ENCODE measurements at regions not wholly inside any gene's neighbourhood (a gene's known extent, or its start where the extent isn't known, plus 50 kb on each side); places are given as distances from the start of the nearest gene placed in this dataset.

DNA sequence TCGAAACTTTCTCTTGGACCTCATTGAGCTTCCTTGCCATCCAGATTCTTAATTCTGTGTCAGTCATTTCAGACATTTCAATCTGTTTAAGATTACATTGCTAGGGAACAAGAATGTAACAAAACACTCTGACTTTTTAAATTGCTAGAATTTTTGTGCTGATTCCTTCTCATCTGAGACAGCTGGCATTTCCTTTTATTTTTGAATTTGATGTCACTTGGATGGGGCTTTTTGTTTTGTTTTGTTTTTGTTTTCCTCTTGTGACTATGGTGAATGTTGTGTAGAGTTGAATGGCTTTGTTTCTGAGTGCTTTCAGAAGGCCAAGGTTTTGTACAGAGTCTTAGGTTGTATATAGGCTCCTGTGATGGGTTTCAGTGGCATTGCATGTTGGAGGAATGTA lies 1129.3 kb downstream of the NAALADL2 start:
- H3K14ac ChIP-seq (ENCODE audit: insufficient read depth, low read length), result no peak overlapping the region
- H3K4me1 ChIP-seq (ENCODE audit: insufficient read depth, low read length), result no peaks in the 10 kb centered on the region
- H3T11ph ChIP-seq (ENCODE audit: low read length), result no peak overlapping the region
- H3K4me1 Mint-ChIP-seq, result peaks cover 33 to 36% of the 10 kb centered on the region in 2 experiments
- no peak overlapping the region for H3K4ac ChIP-seq (ENCODE audit: low read depth, low read length)
- no peak overlapping the region for H4K91ac ChIP-seq (ENCODE audit: insufficient read length, low read depth, low read length)
- no peaks in the 10 kb centered on the region for H3K23me2 ChIP-seq (ENCODE audit: insufficient read length, low read depth, low read length, poor library complexity, severe bottlenecking)
- no CpG with 5 or more reads among the region's 1 CpG for WGBS (ENCODE audit: extremely low coverage, insufficient read length, low lambda C conversion rate)
- no peak overlapping the region for H2BK120ac ChIP-seq (ENCODE audit: low read depth, low read length, poor library complexity, severe bottlenecking)
- H3K23ac ChIP-seq (ENCODE audit: insufficient read length, low read depth, low read length), result no peak overlapping the region
- no peaks in the 10 kb centered on the region for H3K9me3 ChIP-seq (ENCODE audit: control insufficient read depth, low read depth, low read length)
- H3K27me3 ChIP-seq (ENCODE audit: insufficient read depth, low read length), result no peaks in the 10 kb centered on the region
- no peaks in the 10 kb centered on the region for H4K20me1 ChIP-seq (ENCODE audit: control insufficient read depth, insufficient read depth, insufficient read length)
- H3K4me3 Mint-ChIP-seq, result no peak overlapping the region
- H2BK20ac ChIP-seq (ENCODE audit: low read depth, low read length, poor library complexity, severe bottlenecking), result no peak overlapping the region
- H3K9ac ChIP-seq (ENCODE audit: extremely low read depth, insufficient read length, low read length), result no peak overlapping the region
- no peaks in the 10 kb centered on the region for H3K79me2 ChIP-seq (ENCODE audit: insufficient read depth, low read length)
- H3K36me3 Mint-ChIP-seq (ENCODE audit: insufficient read depth in 1 of 3, low read depth in 3 of 3), result peaks cover 0 to 28% (median 8%) of the 10 kb centered on the region in 3 experiments; a peak in 6 of 7 replicates
- no peak overlapping the region for H3K27ac Mint-ChIP-seq
- no peak overlapping the region for H3K27ac ChIP-seq (ENCODE audit: insufficient read length, low read depth, low read length)
- H3K4me2 ChIP-seq (ENCODE audit: insufficient read depth, insufficient read length, low read length), result no peak overlapping the region
- no peak overlapping the region for H2AK5ac ChIP-seq (ENCODE audit: insufficient read length, low read length)
- no peak overlapping the region for H2BK15ac ChIP-seq (ENCODE audit: low read depth, low read length)
- H3K18ac ChIP-seq (ENCODE audit: insufficient read length, low read depth, low read length), result no peak overlapping the region
- no peak overlapping the region for H2BK12ac ChIP-seq (ENCODE audit: insufficient read length, low read depth, low read length)
- no peak overlapping the region for H2BK5ac ChIP-seq (ENCODE audit: insufficient read length, low read length)
- no peak overlapping the region for H2AFZ ChIP-seq (ENCODE audit: low read length)
- TF ChIP-seq, protein P1, sequence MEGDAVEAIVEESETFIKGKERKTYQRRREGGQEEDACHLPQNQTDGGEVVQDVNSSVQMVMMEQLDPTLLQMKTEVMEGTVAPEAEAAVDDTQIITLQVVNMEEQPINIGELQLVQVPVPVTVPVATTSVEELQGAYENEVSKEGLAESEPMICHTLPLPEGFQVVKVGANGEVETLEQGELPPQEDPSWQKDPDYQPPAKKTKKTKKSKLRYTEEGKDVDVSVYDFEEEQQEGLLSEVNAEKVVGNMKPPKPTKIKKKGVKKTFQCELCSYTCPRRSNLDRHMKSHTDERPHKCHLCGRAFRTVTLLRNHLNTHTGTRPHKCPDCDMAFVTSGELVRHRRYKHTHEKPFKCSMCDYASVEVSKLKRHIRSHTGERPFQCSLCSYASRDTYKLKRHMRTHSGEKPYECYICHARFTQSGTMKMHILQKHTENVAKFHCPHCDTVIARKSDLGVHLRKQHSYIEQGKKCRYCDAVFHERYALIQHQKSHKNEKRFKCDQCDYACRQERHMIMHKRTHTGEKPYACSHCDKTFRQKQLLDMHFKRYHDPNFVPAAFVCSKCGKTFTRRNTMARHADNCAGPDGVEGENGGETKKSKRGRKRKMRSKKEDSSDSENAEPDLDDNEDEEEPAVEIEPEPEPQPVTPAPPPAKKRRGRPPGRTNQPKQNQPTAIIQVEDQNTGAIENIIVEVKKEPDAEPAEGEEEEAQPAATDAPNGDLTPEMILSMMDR (conservative IDR thresholded peaks at IDR 0.05), result no peak
- H3K9me3 Mint-ChIP-seq, result peaks cover 9 to 20% of the 10 kb centered on the region in 2 experiments
- H3K79me1 ChIP-seq (ENCODE audit: insufficient read depth, low read depth, low read length, poor library complexity, severe bottlenecking), result no peaks in the 10 kb centered on the region
- DNase-seq, result no peak
- no peak overlapping the region for H4K8ac ChIP-seq (replicated peaks; ENCODE audit: insufficient read length, low read depth, low read length)
- H3K27me3 Mint-ChIP-seq (ENCODE audit: low read depth), result peaks cover 6% of the 10 kb centered on the region
- no peak overlapping the region for H4K5ac ChIP-seq (ENCODE audit: insufficient read length, low read depth, low read length)
- H3K56ac ChIP-seq (ENCODE audit: insufficient read length, low read depth, low read length), result no peak overlapping the region

Data from H9 (cell line).